ENCODE measurements at regions not wholly inside any gene's neighbourhood (a gene's known extent, or its start where the extent isn't known, plus 50 kb on each side); places are given as distances from the start of the nearest gene placed in this dataset.

- dilution Hi-C loops (cut with HindIII; ENCODE audit: low sequenced_read_pairs, unreplicated experiment): no loop called here
- BruUV-seq (replicated peaks): no TSS peak
- no peaks in the 10 kb centered on the region for H3K4me1 ChIP-seq (ENCODE audit: control insufficient read depth, insufficient read depth, low read length)
Observed at GRCh38 chr4:41882625-41883347, 52.4 kb upstream of the TMEM33 start.

More at GRCh38 chr4:41882625-41883347, 52.4 kb upstream of the TMEM33 start:
- H4K20me1 ChIP-seq (ENCODE audit: insufficient read depth, low read length): no peaks in the 10 kb centered on the region
- TF ChIP-seq FOS (IDR thresholded peaks at IDR 0.05; ENCODE audit: low read depth, low read length) (no peak), MXI1 (IDR thresholded peaks at IDR 0.05; ENCODE audit: borderline replicate concordance, low read depth, low read length) (no peak), SMC3 (IDR thresholded peaks at IDR 0.05; ENCODE audit: low read depth, low read length) (peak; percentile 83), BHLHE40 (IDR thresholded peaks at IDR 0.05; ENCODE audit: low read depth, low read length) (no peak), CTCF (conservative IDR thresholded peaks at IDR 0.05; ENCODE audit: low read depth, low read length) (peak; percentile 81), USF2 (IDR thresholded peaks at IDR 0.05; ENCODE audit: low read depth, low read length) (no peak), MAZ (IDR thresholded peaks at IDR 0.05; ENCODE audit: borderline replicate concordance, low read depth, low read length) (peak; percentile 67; the same call in 1 of the 2 replicates), NFE2L2 (IDR thresholded peaks at IDR 0.05; ENCODE audit: low read depth, low read length) (no peak), RAD21 (IDR thresholded peaks at IDR 0.05; ENCODE audit: low read length) (peak; percentile 67)
- peaks cover 76% of the 10 kb centered on the region for H3K27me3 ChIP-seq (ENCODE audit: control insufficient read depth, insufficient read depth, low read length)
- 43% methylated on average over 5 of the region's 34 CpGs; no CpG with 5 or more reads in 1 of the 2 experiments for WGBS, 2 experiments (ENCODE audit: extremely low coverage in 2 of 2, insufficient read length in 1 of 2)
- H3K4me2 ChIP-seq (ENCODE audit: low read depth, low read length): no peak overlapping the region; the same call in 1 of the 2 replicates
- DNase-seq (peak; percentile 23), ATAC-seq (ENCODE audit: low read depth) (peak; percentile 88)
- no peak overlapping the region for H4K91ac ChIP-seq (ENCODE audit: insufficient read depth, low read depth, low read length)
- H3K4ac ChIP-seq (ENCODE audit: low read depth, low read length): no peak overlapping the region
- in situ Hi-C loops (cut with MboI; ENCODE audit: low sequenced_read_pairs) (loop anchor here (10.0 kb wide), 1 partner anchor 598 kb away; no protein-coding TSS in a partner anchor), intact Hi-C loops (cut with micrococcal nuclease) (loop anchor here (1.0 kb wide), 2 partner anchors 189 to 601 kb away; no protein-coding TSS in a partner anchor)
- no peak overlapping the region for H2BK120ac ChIP-seq (ENCODE audit: low read depth, low read length)
- H4K8ac ChIP-seq (ENCODE audit: low read depth in 2 of 2, low read length in 2 of 2): no peak overlapping the region
- no peaks in the 10 kb centered on the region for H3K36me3 ChIP-seq (ENCODE audit: control insufficient read depth, insufficient read depth, low read length)
- no peak overlapping the region for H3K56ac ChIP-seq (ENCODE audit: extremely low read depth, insufficient read depth, low read length)
- no peak overlapping the region for H2BK20ac ChIP-seq (ENCODE audit: low read depth, low read length)
- no peak overlapping the region for H3K14ac ChIP-seq (replicated peaks; ENCODE audit: low read depth, low read length)
- no peak overlapping the region for H2AK5ac ChIP-seq (ENCODE audit: low read depth, low read length)
- H3K23ac ChIP-seq (ENCODE audit: low read depth, low read length): no peak overlapping the region
- H3K9me3 ChIP-seq (ENCODE audit: control insufficient read depth, insufficient read depth, low read length): no peaks in the 10 kb centered on the region; the same call in 1 of the 2 replicates
- no peak overlapping the region for H2AFZ ChIP-seq (replicated peaks; ENCODE audit: low read length, poor library complexity)
- H3K79me1 ChIP-seq (ENCODE audit: low read depth in 1 of 2, low read length in 2 of 2): no peaks in the 10 kb centered on the region
- no peak overlapping the region for H3K27ac ChIP-seq (ENCODE audit: insufficient read depth, low read length)
- H3K9me1 ChIP-seq (ENCODE audit: insufficient read depth, low read length): no peaks in the 10 kb centered on the region
- H4K5ac ChIP-seq (ENCODE audit: low read depth, low read length): no peak overlapping the region
- CTCF ChIA-PET: no interaction called here
- POLR2A ChIA-PET (ENCODE audit: unreplicated experiment): no interaction called here
- no peak overlapping the region for H2BK15ac ChIP-seq (ENCODE audit: low read depth, low read length)
- H2BK5ac ChIP-seq (ENCODE audit: low read depth, low read length, poor library complexity, severe bottlenecking): no peak overlapping the region
- no peak overlapping the region for H3K18ac ChIP-seq (ENCODE audit: low read depth, low read length)
- H2AK9ac ChIP-seq (replicated peaks; ENCODE audit: low read depth, low read length, poor library complexity): no peak overlapping the region
- H3K9ac ChIP-seq (ENCODE audit: low read depth, low read length): no peak overlapping the region
- H3K4me3 ChIP-seq (ENCODE audit: insufficient read depth, low read depth, low read length): no peak overlapping the region
